ENCODE measurements at regions not wholly inside any gene's neighbourhood (a gene's known extent, or its start where the extent isn't known, plus 50 kb on each side); places are given as distances from the start of the nearest gene placed in this dataset.
"Not testable (repeated sequence)": the region's sequence is repeated elsewhere in the genome, so short reads cannot be mapped to it uniquely, and the experiment has no call there.

DNA sequence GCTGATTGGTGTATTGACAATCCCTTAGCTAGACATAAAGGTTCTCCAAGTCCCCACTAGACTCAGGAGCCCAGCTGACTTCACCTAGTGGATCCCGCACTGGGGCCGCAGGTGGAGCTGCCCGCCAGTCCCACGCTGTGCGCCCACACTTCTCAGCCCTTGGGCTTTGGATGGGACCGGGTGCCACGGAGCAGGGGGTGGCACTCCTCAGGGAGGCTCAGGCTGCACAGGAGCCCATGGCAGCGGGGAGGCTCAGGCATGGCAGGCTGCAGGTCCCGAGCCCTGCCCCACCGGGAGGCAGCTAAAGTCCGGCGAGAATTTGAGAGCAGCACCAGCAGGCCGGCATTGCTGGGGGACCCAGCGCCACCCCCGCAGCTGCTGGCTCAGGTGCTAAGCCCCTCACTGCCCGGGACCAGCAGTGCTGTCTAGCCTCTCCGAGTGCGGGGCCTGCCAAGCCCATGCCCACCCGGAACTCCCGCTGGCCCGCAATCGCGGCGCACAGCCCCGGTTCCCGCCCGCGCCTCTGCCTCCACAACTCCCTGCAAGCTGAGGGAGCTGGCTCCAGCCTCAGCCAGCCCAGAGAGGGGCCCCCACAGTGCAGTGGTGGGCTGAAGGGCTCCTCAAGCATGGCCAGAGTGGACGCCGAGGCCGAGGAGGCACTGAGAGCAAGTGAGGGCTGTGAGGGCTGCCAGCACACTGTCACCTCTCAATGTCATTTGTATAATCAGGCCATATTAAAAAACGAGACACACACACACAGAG, 437.2 kb downstream of the CSNK1G3 start:
- no peak for DNase-seq (ENCODE audit: low spot score)

DNA sequence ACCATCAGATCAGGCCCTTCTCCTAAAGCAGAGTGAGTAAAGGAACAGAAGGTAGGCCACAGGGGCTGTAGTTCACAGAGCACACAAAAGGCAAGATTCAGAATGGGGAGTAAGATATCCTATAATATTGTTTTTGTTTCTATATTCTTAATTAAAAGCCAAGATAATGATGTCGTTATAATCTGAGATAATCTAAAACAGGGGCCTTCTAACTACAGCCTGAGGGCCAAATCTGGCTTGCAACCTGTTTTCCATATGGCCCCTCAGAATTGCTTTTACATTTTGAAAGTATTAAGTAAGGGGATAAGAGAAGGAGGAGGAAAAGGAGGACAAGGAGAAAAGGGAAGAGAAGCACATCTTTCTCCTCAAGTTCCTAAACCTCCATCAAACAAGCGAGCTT, 435.8 kb downstream of the CSNK1G3 start:
- no peak for DNase-seq (ENCODE audit: low spot score)

- DNase-seq (ENCODE audit: low spot score) = no peak
Measured at GRCh38 chr5:123945548-123945947, 433.6 kb downstream of the CSNK1G3 start.

DNA sequence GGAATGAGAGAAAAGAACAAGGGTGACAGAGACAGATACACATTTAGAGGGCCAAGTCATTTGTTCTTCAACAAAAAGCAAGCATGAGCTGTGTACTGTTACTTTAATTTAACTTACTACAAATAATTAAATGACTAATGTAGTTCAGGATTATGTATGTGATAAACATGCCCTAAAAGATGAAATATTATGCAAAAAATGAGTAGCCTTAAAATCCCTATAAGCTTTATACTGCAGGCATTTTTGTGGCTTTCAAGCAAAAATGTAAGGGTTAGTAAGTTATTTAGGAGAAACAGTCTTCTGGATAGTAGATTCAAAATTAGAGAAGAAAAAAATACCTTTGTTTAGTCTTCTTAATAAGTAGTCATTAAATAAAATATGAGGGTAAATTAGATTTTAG, 431.2 kb downstream of the CSNK1G3 start:
- no peak for DNase-seq (ENCODE audit: low spot score)

DNA sequence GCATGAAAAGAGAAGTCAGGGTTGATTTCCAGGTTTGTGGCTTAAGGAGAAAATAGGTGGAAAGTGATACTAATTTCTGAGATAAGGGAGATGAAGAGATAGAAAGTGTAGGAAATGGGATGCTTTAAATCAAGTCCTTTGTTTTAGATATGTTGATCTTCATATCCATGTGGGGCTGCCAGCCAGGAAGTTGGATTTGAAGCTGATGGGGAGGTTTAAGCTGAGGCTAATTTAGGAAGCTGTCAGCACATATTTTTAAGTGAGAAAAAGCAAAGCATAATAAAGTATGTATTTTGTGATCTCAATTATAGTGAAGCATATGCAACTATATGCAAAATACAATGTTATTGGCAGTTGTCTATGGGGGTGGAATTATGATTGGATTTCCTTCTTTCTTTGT, 428.4 kb downstream of the CSNK1G3 start:
- DNase-seq (ENCODE audit: low spot score) = no peak

- DNase-seq (ENCODE audit: low spot score) = peak; percentile 60
Measured at GRCh38 chr5:123937230-123937629, 425.3 kb downstream of the CSNK1G3 start.

- no peak for DNase-seq (ENCODE audit: low spot score)
Measured at GRCh38 chr5:123936548-123936947, 424.6 kb downstream of the CSNK1G3 start.

DNA sequence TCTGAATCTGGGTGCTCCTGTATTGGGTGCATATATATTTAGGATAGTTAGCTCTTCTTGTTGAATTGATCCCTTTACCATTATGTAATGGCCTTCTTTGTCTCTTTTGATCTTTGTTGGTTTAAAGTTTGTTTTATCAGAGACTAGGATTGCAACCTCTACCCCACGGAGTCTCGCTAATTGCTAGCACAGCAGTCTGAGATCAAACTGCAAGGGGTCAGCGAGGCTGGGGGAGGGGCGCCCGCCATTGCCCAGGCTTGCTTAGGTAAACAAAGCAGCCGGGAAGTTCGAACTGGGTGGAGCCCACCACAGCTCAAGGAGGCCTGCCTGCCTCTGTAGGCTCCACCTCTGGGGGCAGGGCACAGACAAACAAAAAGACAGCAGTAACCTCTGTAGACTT, 421.8 kb downstream of the CSNK1G3 start:
- not testable (repeated sequence) for DNase-seq (ENCODE audit: low spot score)

- DNase-seq (ENCODE audit: low spot score) = no peak
Measured at GRCh38 chr5:123929055-123929474, 417.1 kb downstream of the CSNK1G3 start.

DNA sequence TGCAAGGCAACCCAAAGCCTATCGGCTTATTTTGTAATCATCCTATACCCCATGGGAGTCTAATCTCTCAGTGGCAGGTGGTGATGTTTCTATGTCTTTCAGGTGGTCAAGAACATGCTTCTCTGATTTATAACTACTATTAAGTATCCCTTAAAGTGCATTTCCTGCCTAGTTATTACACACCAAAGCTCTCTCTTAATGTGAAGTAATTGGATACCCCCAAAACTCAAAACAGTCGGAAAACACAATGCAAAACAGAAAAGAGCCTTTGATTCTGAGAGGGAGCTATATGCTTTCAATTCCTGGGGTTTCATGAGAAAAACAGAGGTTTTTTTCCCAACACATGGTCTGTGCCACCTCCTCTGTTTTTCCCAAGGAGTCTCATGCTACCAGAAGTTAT, 416.4 kb downstream of the CSNK1G3 start:
- DNase-seq (ENCODE audit: low spot score) = no peak

- no peak for DNase-seq (ENCODE audit: low spot score)
Measured at GRCh38 chr5:123921193-123921592, 409.2 kb downstream of the CSNK1G3 start.

DNA sequence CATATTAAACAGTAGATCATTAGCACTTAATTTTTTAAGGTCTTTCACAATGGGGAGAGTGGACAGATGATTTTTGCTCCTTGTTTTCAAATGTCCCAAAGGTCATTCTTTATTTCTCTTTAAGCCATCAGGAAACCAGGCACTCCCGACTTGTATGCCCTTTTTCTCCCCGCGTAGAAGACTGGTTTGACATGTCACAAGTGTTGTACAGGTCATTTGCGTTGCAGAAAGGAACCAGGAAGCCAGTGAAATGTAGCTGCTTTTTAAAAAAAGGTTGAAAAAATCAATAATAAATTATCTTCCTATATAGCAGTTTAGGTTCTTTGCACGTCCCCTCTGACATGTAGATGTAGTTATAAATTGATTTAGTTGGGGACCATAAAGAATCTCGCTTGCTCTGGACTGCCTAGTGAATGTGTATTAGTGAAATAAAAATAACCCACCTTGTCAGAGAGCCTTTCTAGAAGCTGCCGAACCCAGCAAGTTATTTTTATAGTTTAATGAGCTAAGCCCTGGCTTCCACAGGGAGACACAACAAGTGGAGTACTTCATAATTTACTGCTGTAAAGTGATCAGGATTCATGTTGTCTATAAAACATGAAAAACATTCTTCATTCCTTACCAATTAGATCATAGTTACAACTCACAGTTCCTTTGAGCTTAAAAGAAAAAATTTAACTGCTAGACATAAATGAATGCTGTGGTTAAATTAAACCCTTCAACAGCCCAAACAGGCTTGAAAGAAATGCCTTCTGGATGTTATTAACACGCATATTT, 404.6 kb downstream of the CSNK1G3 start:
- DNase-seq (ENCODE audit: low spot score) = no peak

DNA sequence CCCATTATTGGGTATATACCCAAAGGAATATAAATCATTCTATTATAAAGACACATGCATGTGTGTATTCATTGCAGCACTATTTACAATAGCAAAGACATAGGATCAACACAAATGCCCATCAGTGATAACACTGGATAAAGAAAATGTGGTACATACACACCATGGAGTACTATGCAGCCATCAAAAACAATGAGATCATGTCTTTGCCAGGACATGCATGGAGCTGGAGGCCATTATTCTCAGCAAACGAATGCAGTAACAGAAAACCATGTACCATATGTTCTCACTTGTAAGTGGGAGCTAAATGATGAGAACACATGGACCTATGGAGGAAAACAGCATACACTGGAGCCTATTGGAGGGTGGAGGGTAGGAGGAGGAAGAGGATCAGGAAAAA, 402.4 kb downstream of the CSNK1G3 start:
- no peak for DNase-seq (ENCODE audit: low spot score)

GRCh38 chr5:123907349-123907748, 395.4 kb downstream of the CSNK1G3 start:
- no peak for DNase-seq (ENCODE audit: low spot score)

DNA sequence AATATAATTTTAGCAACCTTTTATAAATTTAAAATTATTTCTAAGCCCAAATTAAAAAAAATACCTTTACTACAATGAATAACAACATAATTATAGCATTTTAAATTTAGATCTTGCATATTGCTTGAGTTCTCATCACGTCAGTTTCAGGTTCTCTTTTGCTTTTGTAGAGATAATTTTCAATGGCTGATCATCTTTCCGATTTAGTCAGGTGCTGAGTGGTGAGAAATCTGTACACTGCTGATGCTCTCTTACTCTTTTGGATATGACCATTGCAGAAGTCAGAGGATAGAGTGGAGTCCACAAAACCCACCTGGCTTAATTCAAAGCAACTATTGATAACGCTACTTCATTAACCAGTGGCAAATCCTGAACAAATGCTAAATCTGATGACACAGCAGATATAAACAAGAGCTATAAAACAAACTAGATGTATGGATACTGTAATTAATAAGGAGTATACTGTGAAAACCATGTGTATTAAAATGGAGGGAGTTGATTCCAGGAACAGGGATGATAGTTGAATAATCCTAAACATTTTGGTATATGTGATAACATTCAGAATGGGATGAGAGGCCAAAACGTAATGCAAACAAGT, 394.8 kb downstream of the CSNK1G3 start:
- DNase-seq (ENCODE audit: low spot score) = no peak

DNA sequence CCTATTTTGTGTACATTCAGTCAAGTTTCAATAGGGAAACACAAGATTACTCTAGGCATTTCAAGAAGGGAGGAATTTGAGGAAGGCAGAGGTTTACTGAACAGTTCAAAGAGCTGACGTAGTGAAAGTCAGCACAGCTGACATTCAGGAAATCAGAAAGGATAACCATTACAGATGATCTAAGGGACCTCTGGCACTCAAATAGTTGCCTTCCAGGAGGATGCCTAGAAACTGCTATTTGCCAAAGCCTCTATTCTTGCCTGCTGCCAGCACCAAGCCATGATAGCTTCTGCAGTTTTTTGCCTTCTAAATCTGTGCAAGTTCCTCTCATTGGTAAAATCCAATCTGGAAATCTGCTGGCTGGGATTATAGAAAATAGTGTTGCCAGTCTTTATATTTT, 373.1 kb downstream of the CSNK1G3 start:
- no peak for DNase-seq (ENCODE audit: low spot score)

DNA sequence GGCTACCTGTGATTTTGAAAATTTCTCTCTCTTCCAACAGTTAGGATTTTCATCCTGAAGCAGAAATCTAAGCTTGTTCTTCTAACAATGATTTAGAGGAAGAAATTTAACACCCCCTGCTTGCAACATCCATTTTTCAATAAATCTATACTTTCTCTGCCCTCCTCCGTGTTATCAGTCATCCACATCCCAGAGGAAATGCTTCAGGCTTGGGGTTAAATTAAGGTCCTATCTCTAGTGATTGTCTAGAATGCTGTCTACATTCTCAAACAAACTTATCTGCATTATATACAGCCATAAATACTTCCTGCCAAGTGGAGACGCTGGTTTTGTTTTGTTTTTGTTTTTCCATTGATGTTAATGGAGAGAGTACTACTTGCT, 371.0 kb downstream of the CSNK1G3 start:
- DNase-seq (ENCODE audit: low spot score) = peak; percentile 14

- DNase-seq (ENCODE audit: low spot score) = peak; percentile 33
Measured at GRCh38 chr5:123882319-123882964, 370.5 kb downstream of the CSNK1G3 start.

DNA sequence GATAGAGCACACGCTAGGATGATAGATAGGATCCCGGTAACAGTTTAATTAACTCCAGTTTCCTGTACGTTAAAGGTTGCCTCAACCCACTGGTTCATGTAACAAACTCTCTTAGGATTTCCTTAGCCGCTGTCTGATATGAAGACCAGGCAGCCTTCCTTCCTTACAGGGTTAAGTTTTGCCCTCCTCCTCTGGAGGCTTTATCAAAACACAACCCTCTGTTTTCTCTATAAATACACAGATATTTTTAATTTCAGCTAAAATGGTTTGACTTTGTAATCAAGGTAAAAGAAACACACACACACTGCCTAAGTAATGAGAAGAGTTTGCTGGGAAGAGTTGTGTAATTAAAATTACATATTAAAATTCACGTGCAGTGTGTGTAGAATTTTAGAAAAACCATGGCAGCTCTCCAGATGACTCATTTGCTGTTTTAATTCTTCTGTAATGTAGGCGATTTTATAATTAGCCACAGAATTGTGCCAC, 369.8 kb downstream of the CSNK1G3 start:
- DNase-seq (ENCODE audit: low spot score) = peak; percentile 28

DNA sequence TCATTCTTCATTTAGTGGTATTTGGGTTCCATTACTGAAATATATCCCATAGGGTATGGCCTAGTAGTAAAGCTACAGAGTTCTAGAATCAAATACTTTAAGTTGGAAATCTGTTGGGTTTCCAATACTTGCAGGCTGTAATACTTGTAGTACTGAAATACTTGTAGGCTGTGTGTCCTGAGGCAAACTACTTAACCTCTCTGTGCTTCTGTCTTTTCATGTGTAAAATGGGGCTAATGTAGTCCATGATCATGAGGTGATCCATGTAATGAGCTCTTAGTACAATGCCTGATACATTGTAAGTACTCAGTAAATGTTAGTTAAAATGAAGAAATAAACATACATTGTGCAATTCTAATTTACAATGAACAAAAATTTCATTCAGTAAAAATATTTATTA, 368.9 kb downstream of the CSNK1G3 start:
- DNase-seq (ENCODE audit: low spot score) = no peak

DNA sequence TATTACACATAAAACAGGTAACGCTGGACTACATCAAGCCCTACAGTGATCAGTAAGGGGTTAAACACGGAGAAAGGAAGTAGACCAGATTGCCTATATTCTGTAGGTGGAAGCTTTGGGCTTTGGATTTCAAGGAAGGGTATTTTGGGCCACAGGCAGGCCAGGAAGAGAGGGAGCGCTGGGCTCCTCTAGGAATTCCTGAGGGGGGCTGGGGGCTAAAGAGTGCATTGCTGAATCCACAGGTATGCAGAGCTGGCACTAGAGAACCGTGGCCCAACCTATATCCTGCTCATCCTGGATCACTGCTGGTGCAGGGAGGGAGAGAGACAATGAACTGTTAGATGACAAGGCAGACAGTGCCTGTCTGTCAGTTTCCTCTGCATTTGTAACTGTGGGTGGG, 367.1 kb downstream of the CSNK1G3 start:
- DNase-seq (ENCODE audit: low spot score) = peak; percentile 7

- DNase-seq (ENCODE audit: low spot score) = no peak
Measured at GRCh38 chr5:123876276-123876790, 364.4 kb downstream of the CSNK1G3 start.

All from cerebellar cortex (tissue), 1 donor.